PFSK-1 (cell line): ENCODE measurements at regions not wholly inside any gene's neighbourhood (a gene's known extent, or its start where the extent isn't known, plus 50 kb on each side); places are given as distances from the start of the nearest gene placed in this dataset.

ENCODE experiments used
- FOXP2 ChIP-seq: optimal IDR thresholded peaks from 2 replicates; pipeline ENCODE3; 2011; ENCODE audit warnings: borderline replicate concordance, control low read depth, inconsistent platforms; ENCODE audit not compliant: insufficient read depth; ENCODE audit errors: extremely low read length, extremely low read depth
- POLR2AphosphoS5 ChIP-seq: IDR thresholded peaks from 2 replicates; pipeline ENCODE4 v1.6.1; 2012; ENCODE audit warnings: low read depth, mild to moderate bottlenecking, control low read depth, low read length, moderate library complexity
- REST ChIP-seq, 2 experiments: IDR thresholded peaks; 2 replicates each; pipeline versions ENCODE4 v1.6.1 to v1.8.0; 2011 to 2012; ENCODE audit warnings: low read depth in 2 of 2, low read length in 2 of 2, control low read depth in 1 of 2, inconsistent platforms in 1 of 2, mild to moderate bottlenecking in 1 of 2, moderate library complexity in 1 of 2; ENCODE audit not compliant: insufficient read depth in 1 of 2
- SIN3A ChIP-seq: IDR thresholded peaks from 2 replicates; pipeline ENCODE4 v1.6.1; 2012; ENCODE audit warnings: mild to moderate bottlenecking, low read length, moderate library complexity, borderline replicate concordance; ENCODE audit not compliant: insufficient read depth
- TAF1 ChIP-seq: IDR thresholded peaks from 2 replicates; pipeline ENCODE4 v1.6.1; 2012; ENCODE audit warnings: low read length, control low read depth, borderline replicate concordance; ENCODE audit not compliant: insufficient read depth

DNA sequence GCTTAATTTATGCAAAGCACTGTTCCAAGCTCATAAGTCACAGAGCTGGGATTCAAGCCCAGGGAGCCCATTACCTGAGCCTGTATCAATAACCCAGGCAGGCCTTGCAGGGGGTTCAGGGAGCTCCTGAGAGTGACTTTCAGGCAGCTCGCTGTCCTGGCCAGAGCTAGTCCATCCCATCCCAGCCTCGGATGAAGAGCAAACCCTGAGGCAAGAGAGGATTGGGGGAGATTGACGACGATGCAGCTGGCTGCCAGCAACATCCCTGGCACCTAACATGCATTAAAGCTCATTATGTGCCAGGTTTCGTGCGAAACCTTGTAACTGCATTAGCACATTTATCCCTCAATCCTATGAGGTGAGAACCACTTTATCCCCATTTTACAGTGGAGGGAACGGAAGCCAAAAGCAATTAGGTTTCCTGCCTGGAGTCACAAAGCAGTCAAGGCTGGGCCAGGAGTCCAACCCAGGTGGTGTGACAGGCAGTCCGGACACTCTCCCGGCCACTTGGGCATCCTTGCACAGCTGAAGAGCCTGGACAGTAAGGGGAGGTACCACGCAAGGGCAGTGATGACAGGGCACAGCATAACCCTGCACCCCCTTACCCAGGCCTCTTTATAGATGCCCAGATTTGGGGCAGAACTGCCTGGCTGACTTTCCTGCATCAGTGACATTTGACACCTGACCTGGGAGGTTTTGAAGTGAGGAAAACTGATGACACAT is 129.8 kb upstream of the CHST15 start:
- TF ChIP-seq REST (IDR thresholded peaks at IDR 0.05; ENCODE audit: insufficient read depth in 1 of 2, low read depth in 2 of 2, low read length in 2 of 2) (no peak), POLR2AphosphoS5 (no peak), TAF1 (no peak), SIN3A (no peak), FOXP2 (no peak)
